K562 (cell line): ENCODE measurements at regions not wholly inside any gene's neighbourhood (a gene's known extent, or its start where the extent isn't known, plus 50 kb on each side); places are given as distances from the start of the nearest gene placed in this dataset.

Experiments
- ATAC-seq: fragments of 200-7000 bp; cut with Tn5 transposase; 3 replicates; pipeline ENCODE4 v1.9.1; 2020; ENCODE audit warnings: moderate library complexity
- BruUV-seq: library from RNA; stranded (reverse); fragments of 400-500 nt; replicated peaks from 2 replicates; lab custom pipeline; 2021; lab: Mats Ljungman, UMichigan
- CTCF ChIA-PET: fragments of 300-600 bp; formaldehyde crosslinking; extraction: SDS; loops from one replicate; lab custom pipeline; 2021; ENCODE audit warnings: low intra/inter-chr PET ratio; lab: Yijun Ruan, JAX
- POLR2A ChIA-PET: fragments of 300-600, 350-650 bp; sonication (Branson Sonifier 250); formaldehyde crosslinking; extraction: SDS; loops from one replicate; lab custom pipeline; 2021; ENCODE audit warnings: antibody characterized with exemption, inconsistent platforms; lab: Yijun Ruan, JAX
- DNase-seq, 4 experiments: peaks; one replicate each; pipeline versions ENCODE4 v3.0.0 to v3.0.0-alpha.2; 2011 to 2018; ENCODE audit warnings: low spot score in 3 of 4, mixed read lengths in 3 of 4; ENCODE audit errors: extremely low read depth in 1 of 4
- FAIRE-seq: peaks from 2 replicates; lab custom pipeline; 2011; peaks lifted over from hg19 to GRCh38; lab: Jason Lieb, UNC
- H2AFZ ChIP-seq: 2 replicates; pipeline ENCODE4 v1.6.0; 2011; ENCODE audit warnings: low read depth, low read length, control low read depth, inconsistent platforms
- H3K27ac ChIP-seq: fragments of 200-600 bp; 3 replicates; pipeline ENCODE4 v1.8.0; 2011; ENCODE audit warnings: low read depth, mild to moderate bottlenecking, control low read depth, inconsistent platforms, low read length, moderate library complexity, mixed read lengths; ENCODE audit errors: extremely low read depth
- H3K27me3 ChIP-seq, 2 experiments: fragments of 300-600 bp in 1 of 2; 2 replicates in 1 of 2; 3 replicates in 1 of 2; pipeline versions ENCODE4 v1.6.0 to v1.8.0; 2011; ENCODE audit warnings: inconsistent platforms in 2 of 2, low read length in 2 of 2, mild to moderate bottlenecking in 1 of 2, mixed read lengths in 1 of 2, moderate library complexity in 1 of 2; ENCODE audit not compliant: control insufficient read depth in 2 of 2, insufficient read depth in 2 of 2
- H3K36me3 ChIP-seq: fragments of 300-600 bp; 3 replicates; pipeline ENCODE4 v1.8.0; 2011; ENCODE audit warnings: mild to moderate bottlenecking, low read length, inconsistent platforms; ENCODE audit not compliant: control insufficient read depth, insufficient read depth
- H3K4me1 ChIP-seq, 2 experiments: fragments of 200-600 bp in 1 of 2; replicated peaks in 1 of 2; 2 replicates in 1 of 2; 3 replicates in 1 of 2; pipeline versions ENCODE4 v1.5.1 to v1.8.0; 2011; ENCODE audit warnings: inconsistent platforms in 2 of 2, low read length in 2 of 2, mild to moderate bottlenecking in 1 of 2, mixed read lengths in 1 of 2, moderate library complexity in 1 of 2; ENCODE audit not compliant: control insufficient read depth in 2 of 2, insufficient read depth in 2 of 2
- H3K4me2 ChIP-seq: 2 replicates; pipeline ENCODE4 v1.6.1; 2011; ENCODE audit warnings: low read length, control low read depth, inconsistent platforms, mixed read lengths; ENCODE audit not compliant: insufficient read depth
- H3K4me3 ChIP-seq: fragments of 200-600 bp; sonication (generic), shearing (Covaris generic); 2 replicates; pipeline ENCODE4 v1.5.1; 2016; ENCODE audit warnings: control low read depth, inconsistent platforms
- H3K79me2 ChIP-seq: fragments of 200-600 bp; 3 replicates; pipeline ENCODE4 v1.8.0; 2011; ENCODE audit warnings: low read length, inconsistent platforms; ENCODE audit not compliant: control insufficient read depth, insufficient read depth
- H3K9ac ChIP-seq, 2 experiments: 2 replicates each; pipeline versions ENCODE4 v1.6.0 to v1.6.1; 2011; ENCODE audit warnings: low read depth in 2 of 2, low read length in 2 of 2, control low read depth in 1 of 2, inconsistent platforms in 1 of 2, mild to moderate bottlenecking in 1 of 2, mixed read lengths in 1 of 2; ENCODE audit not compliant: insufficient read depth in 1 of 2
- H3K9me1 ChIP-seq: one replicate; pipeline ENCODE4 v1.6.0; 2011; ENCODE audit warnings: inconsistent platforms, mild to moderate bottlenecking, low read length, moderate library complexity; ENCODE audit not compliant: control insufficient read depth, insufficient read depth
- H3K9me3 ChIP-seq: replicated peaks from 2 replicates; pipeline ENCODE4 v1.5.1; 2011; ENCODE audit warnings: low read depth, low read length, inconsistent platforms; ENCODE audit not compliant: control insufficient read depth, insufficient read depth
- H4K20me1 ChIP-seq: replicated peaks from 2 replicates; pipeline ENCODE4 v1.6.1; 2011; ENCODE audit warnings: low read length, inconsistent platforms, mixed read lengths; ENCODE audit not compliant: control insufficient read depth, insufficient read depth
- ARHGAP35 ChIP-seq: fragments of 450-650 bp; IDR thresholded peaks from 2 replicates; pipeline ENCODE4 v1.6.1; 2018; ENCODE audit not compliant: partially characterized antibody
- BRD4 ChIP-seq: fragments of 200-600 bp; sonication (generic); IDR thresholded peaks from 2 replicates; pipeline ENCODE4 v1.6.1; 2017; ENCODE audit warnings: inconsistent platforms
- CSDE1 ChIP-seq, 2 experiments: fragments of 450-650 bp; IDR thresholded peaks; 2 replicates each; pipeline ENCODE4 v1.6.1; 2016; ENCODE audit warnings: mild to moderate bottlenecking in 1 of 2
- HDAC3 ChIP-seq: fragments of 450-650 bp; IDR thresholded peaks from 2 replicates; pipeline ENCODE4 v1.6.1; 2018; ENCODE audit warnings: borderline replicate concordance, mild to moderate bottlenecking, moderate library complexity; ENCODE audit not compliant: partially characterized antibody
- HSF4 ChIP-seq: fragments of 250-450 bp; sonication (Bioruptor Pico); IDR thresholded peaks from 2 replicates; pipeline ENCODE4 v2.1.2; 2022; ENCODE audit warnings: mild to moderate bottlenecking, moderate library complexity, borderline replicate concordance
- MYNN ChIP-seq, 2 experiments: sonication (generic); formaldehyde crosslinking in 1 of 2; IDR thresholded peaks; 2 replicates each; pipeline versions ENCODE4 v1.5.0 to v1.6.1; 2016 to 2020; ENCODE audit warnings: antibody characterized with exemption in 1 of 2, missing genetic modification reagents in 1 of 2
- PYGO2 ChIP-seq: fragments of 450-650 bp; IDR thresholded peaks from 2 replicates; pipeline ENCODE4 v1.6.1; 2016; ENCODE audit warnings: mild to moderate bottlenecking, missing genetic modification characterization, moderate library complexity, missing compliant biosample characterization
- WGBS: fragments of 100-300 bp; shearing (Covaris generic); methylation state at CpG from one replicate; pipeline ENCODE4 v1.1.6; 2016; ENCODE audit warnings: low coverage, mixed read lengths; ENCODE audit not compliant: insufficient coverage; ENCODE audit errors: missing lambda C conversion rate; 5-methylcytosine and 5-hydroxymethylcytosine counted together
- in situ Hi-C: fragments of 300-500 bp; cut with MboI; formaldehyde crosslinking; loops from 4 replicates; pipeline ENCODE4 v1.15.0; 2018; ENCODE audit warnings: inconsistent platforms, mixed read lengths
- intact Hi-C: fragments of 100-400 bp; cut with micrococcal nuclease; formaldehyde crosslinking; loops from 2 replicates; pipeline ENCODE4 v1.14.2; 2022

DNA sequence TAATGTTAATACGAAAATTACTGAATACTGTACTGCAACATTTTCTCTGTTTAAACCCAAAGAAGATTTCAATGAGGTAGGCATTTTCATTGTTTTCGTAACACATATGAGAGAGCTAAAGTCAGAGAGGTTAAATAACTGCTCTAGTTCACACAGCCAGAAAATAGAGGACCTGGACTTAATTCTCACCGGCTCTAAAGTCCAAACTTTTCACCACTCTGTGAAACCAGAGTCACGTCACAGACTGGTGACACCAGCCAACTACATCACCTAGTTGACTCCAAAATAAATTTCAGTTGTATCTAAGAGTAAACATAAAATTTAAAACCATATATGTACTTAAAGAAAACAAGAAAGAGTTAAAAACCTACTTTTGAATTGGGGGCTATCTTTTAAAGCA is 146.7 kb downstream of the FCRL5 start:
- H3K36me3 ChIP-seq = no peaks in the 10 kb centered on the region
- H3K4me3 ChIP-seq = no peak overlapping the region
- peaks cover 10 to 40% of the 10 kb centered on the region in 2 experiments for H3K4me1 ChIP-seq
- in situ Hi-C loops = no loop called here
- ChIA-PET CTCF (no interaction called here), POLR2A (no interaction called here)
- no peaks in the 10 kb centered on the region for H3K79me2 ChIP-seq
- no peaks in the 10 kb centered on the region for H4K20me1 ChIP-seq
- H3K4me2 ChIP-seq = no peak overlapping the region
- ATAC-seq (no peak), DNase-seq (no peak), FAIRE-seq (no peak)
- no peak overlapping the region for H2AFZ ChIP-seq
- no TSS peak for BruUV-seq
- no peak overlapping the region for H3K27ac ChIP-seq
- WGBS = 79% methylated on average over 4 of the region's 4 CpGs
- no peaks in the 10 kb centered on the region for H3K9me3 ChIP-seq
- intact Hi-C loops = no loop called here
- no peaks in the 10 kb centered on the region for H3K9me1 ChIP-seq
- no peak overlapping the region for H3K9ac ChIP-seq
- no peaks in the 10 kb centered on the region for H3K27me3 ChIP-seq
- TF ChIP-seq PYGO2 (tag) (no peak), HDAC3 (no peak), HSF4 (CRISPR knock-in tag) (no peak), CSDE1 (IDR thresholded peaks at IDR 0.05) (no peak), ARHGAP35 (no peak)

DNA sequence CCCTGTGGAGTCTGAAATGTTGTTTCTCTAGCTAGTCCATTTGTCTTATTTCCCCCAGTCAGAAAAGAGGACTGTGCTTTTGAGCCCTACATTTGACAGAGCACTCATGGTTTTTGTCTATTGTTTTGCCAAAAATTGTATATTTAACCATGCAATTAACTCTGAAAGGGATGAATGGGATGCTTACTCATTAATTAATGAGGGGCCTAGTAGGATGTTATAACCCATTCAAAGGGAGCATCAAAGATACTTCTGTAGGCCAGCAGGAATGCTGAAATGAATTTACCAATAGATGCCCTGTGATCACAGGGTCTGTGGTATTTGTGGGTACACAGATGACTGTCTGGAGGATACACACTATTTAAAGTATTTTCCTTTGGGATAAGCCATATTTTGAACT is 147.7 kb downstream of the FCRL5 start:
- Histone ChIP-seq H3K4me2 (no peak overlapping the region), H3K27ac (peak overlapping the region; percentile 58; the same call in 1 of the 3 replicates), H3K27me3 (no peaks in the 10 kb centered on the region)
- FAIRE-seq = no peak
- no peak for DNase-seq
- in situ Hi-C loops = no loop called here
- intact Hi-C loops = no loop called here
- TF ChIP-seq BRD4 (0 out of 2 replicates have a peak, but pooled peaks have one; percentile 20), MYNN (IDR thresholded peaks at IDR 0.05) (no peak), MYNN (CRISPR knock-in tag; IDR thresholded peaks at IDR 0.05) (no peak)
- TF ChIP-seq, all 486 proteins: peak for 1
- H2AFZ ChIP-seq = peak overlapping the region; percentile 83
- H3K4me3 ChIP-seq = no peak overlapping the region
- H4K20me1 ChIP-seq = no peaks in the 10 kb centered on the region
- ATAC-seq = no peak
- ChIA-PET POLR2A (no interaction called here), CTCF (no interaction called here)
- no TSS peak for BruUV-seq
- no peak overlapping the region for H3K9ac ChIP-seq
- H3K36me3 ChIP-seq = no peaks in the 10 kb centered on the region
- H3K9me1 ChIP-seq = no peaks in the 10 kb centered on the region
- no peaks in the 10 kb centered on the region for H3K79me2 ChIP-seq
- H3K4me1 ChIP-seq = peaks cover 10 to 40% of the 10 kb centered on the region in 2 experiments
- H3K9me3 ChIP-seq = no peaks in the 10 kb centered on the region
